ENCODE measurements at regions not wholly inside any gene's neighbourhood (a gene's known extent, or its start where the extent isn't known, plus 50 kb on each side); places are given as distances from the start of the nearest gene placed in this dataset.

DNA sequence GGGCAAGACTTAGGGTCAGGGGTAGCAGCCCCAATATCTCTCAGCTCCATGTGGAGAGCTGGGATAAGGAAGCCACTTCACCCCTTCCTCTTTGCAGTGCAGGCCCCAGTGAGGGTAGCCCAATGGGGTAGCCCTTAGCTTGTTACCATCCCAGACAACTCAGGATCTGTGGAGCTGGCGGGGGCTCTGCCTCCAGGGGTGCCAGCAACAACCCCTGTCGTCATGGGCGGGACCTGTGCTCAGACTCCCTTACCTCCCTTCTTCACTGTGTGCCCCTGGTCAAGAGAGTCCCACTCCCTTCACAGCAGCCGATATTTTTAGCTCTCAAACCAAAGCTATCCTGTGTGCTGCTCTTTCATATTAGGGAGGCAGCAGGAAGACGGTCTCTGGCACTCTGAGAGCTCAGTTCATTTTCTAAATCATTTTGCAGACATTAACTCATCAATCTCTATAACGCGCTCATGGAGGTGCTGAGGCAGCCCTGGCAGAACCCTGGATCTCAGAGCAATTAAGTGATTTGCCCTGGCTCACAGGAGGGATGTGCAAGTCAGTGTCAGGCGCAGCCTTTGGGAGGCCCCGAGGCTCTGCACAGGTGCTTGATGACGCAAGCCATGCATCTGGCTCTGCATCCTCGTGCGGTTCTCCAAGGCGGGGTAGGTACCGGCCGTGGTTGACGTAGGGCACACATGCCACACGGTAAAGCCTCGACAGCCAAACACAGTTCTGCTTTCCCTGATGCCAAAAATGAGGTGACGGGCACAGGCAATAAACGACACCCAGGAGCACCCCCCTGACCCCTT lies 357.6 kb downstream of the SHANK2 start:
- no peak overlapping the region for H3K27ac ChIP-seq
- ATAC-seq = no peak
- intact Hi-C loops (cut with DNase I) = no loop called here
- no peak overlapping the region for H3K4me3 ChIP-seq
- no peaks in the 10 kb centered on the region for H3K4me1 ChIP-seq
- H3K9me3 ChIP-seq = peaks cover 4% of the 10 kb centered on the region
- TF ChIP-seq, protein P1, sequence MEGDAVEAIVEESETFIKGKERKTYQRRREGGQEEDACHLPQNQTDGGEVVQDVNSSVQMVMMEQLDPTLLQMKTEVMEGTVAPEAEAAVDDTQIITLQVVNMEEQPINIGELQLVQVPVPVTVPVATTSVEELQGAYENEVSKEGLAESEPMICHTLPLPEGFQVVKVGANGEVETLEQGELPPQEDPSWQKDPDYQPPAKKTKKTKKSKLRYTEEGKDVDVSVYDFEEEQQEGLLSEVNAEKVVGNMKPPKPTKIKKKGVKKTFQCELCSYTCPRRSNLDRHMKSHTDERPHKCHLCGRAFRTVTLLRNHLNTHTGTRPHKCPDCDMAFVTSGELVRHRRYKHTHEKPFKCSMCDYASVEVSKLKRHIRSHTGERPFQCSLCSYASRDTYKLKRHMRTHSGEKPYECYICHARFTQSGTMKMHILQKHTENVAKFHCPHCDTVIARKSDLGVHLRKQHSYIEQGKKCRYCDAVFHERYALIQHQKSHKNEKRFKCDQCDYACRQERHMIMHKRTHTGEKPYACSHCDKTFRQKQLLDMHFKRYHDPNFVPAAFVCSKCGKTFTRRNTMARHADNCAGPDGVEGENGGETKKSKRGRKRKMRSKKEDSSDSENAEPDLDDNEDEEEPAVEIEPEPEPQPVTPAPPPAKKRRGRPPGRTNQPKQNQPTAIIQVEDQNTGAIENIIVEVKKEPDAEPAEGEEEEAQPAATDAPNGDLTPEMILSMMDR (IDR thresholded peaks at IDR 0.05) = no peak
- WGBS, 3 donors = 79 to 88% (median 80%) methylated on average over 20 of the region's 20 CpGs
- no peaks in the 10 kb centered on the region for H3K36me3 ChIP-seq (ENCODE audit: insufficient read depth in 1 of 2, low read depth in 1 of 2)
- no peak for DNase-seq
- peaks cover 0 to 8% (median 0%) of the 10 kb centered on the region in 3 donors for H3K27me3 ChIP-seq (ENCODE audit: insufficient read depth in 3 of 3, low read length in 2 of 3)

DNA sequence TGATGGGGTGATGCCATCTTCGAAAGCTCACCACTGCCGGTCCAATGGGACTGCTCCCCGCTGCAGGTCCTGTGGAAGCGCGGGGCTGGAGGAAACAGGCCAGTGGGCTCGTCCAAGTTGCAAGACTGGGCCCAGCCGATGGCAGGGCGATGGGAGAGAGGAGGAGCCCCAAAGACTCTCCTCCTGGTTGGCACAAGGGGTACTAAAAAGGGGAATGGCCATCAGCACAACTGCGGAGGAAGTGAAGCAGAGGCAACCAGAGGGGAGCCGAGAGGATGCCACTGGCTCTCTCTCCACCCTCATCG lies 357.1 kb downstream of the SHANK2 start:
- no peak for DNase-seq
- intact Hi-C loops (cut with DNase I) = no loop called here
- Histone ChIP-seq H3K9me3 (peaks cover 4% of the 10 kb centered on the region), H3K27ac (no peak overlapping the region), H3K27me3 (ENCODE audit: insufficient read depth in 3 of 3, low read length in 2 of 3) (peaks cover 0 to 8% (median under 1%) of the 10 kb centered on the region in 3 donors), H3K4me3 (no peak overlapping the region), H3K36me3 (ENCODE audit: insufficient read depth in 1 of 2, low read depth in 1 of 2) (no peaks in the 10 kb centered on the region), H3K4me1 (no peaks in the 10 kb centered on the region)
- 83 to 90% (median 87%) methylated on average over 11 of the region's 11 CpGs for WGBS, 3 donors
- ATAC-seq = no peak
- TF ChIP-seq, protein P1 (IDR thresholded peaks at IDR 0.05) = no peak

DNA sequence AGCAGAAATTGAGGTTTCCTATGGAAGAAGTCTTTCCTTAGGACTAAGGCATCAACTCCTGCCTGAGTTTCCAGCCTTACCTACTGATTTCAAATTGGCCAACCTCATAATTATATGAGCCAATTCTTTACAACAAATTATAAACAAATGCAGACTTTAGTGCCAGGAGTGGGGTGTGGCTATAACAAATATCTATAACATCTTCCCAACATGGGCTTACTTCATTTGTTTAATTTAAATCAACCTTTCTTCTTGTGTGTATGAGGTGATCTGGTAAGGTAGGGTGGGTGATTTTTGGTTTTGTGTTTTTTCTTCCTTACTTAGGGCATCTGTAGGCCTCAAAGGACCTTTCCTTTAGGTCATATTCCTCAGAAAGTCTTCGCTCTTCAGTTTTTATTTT lies 354.9 kb downstream of the SHANK2 start:
- TF ChIP-seq, protein P1 (IDR thresholded peaks at IDR 0.05) = no peak
- Histone ChIP-seq H3K27ac (no peak overlapping the region), H3K9me3 (peaks cover 4% of the 10 kb centered on the region), H3K27me3 (ENCODE audit: insufficient read depth in 3 of 3, low read length in 2 of 3) (peaks cover 0 to 8% (median 5%) of the 10 kb centered on the region in 3 donors), H3K36me3 (ENCODE audit: insufficient read depth in 1 of 2, low read depth in 1 of 2) (no peaks in the 10 kb centered on the region), H3K4me1 (no peaks in the 10 kb centered on the region), H3K4me3 (no peak overlapping the region)
- ATAC-seq (no peak), DNase-seq (no peak)
- intact Hi-C loops (cut with DNase I) = no loop called here
- WGBS, 3 donors = 93 to 97% (median 96%) methylated on average over 1 of the region's 1 CpG

DNA sequence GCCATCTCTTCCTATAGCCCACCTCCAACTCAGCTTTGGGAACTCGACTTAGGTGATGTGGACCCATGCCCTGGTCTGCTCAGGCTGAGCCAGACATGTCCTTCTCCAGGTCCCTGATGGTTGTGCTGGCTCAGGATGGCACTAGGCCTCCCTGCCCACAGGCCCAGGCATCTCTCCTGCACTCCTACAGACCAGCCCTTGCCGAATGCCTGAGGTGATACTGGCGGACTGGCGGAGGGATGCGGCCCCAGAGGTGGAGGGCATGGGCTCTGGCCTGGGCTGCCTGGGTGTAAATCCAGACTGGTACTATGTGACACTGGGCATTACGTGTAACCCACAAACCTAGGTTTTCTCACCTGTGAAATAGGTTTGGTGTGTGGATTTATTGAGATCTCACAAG lies 352.8 kb downstream of the SHANK2 start:
- Histone ChIP-seq H3K36me3 (ENCODE audit: insufficient read depth in 1 of 2, low read depth in 1 of 2) (no peaks in the 10 kb centered on the region), H3K27ac (no peak overlapping the region), H3K27me3 (ENCODE audit: insufficient read depth in 3 of 3, low read length in 2 of 3) (peaks cover 0 to 5% (median 4%) of the 10 kb centered on the region in 3 donors), H3K4me1 (no peaks in the 10 kb centered on the region), H3K4me3 (no peak overlapping the region), H3K9me3 (peaks cover 4% of the 10 kb centered on the region)
- ATAC-seq (no peak), DNase-seq (no peak)
- TF ChIP-seq, protein P1 (IDR thresholded peaks at IDR 0.05) = no peak
- intact Hi-C loops (cut with DNase I) = no loop called here
- 92 to 96% (median 93%) methylated on average over 6 of the region's 6 CpGs for WGBS, 3 donors

DNA sequence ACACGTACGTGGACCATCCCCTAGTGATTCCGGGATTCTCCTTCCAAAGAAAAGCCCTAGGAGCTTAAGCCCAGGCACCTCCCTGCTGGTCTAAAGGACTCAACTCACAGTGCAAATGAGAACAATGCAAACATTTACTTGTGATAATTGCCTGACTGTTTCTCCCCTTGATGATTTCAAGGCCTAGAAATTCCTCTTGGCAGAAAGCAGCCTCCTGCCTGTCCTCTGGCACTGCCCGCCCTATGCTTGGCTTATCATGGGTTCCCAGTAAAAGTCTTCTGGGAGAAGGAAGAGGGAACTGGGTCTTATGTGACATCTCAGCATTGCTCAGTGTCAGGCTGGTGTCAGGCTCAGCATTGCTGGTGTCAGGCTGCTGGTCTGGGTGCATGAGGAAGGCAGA lies 351.8 kb downstream of the SHANK2 start:
- peaks cover 0 to 8% (median 4%) of the 10 kb centered on the region in 3 donors for H3K27me3 ChIP-seq (ENCODE audit: insufficient read depth in 3 of 3, low read length in 2 of 3)
- ATAC-seq (no peak), DNase-seq (no peak)
- H3K9me3 ChIP-seq = peaks cover 4% of the 10 kb centered on the region
- H3K4me1 ChIP-seq = no peaks in the 10 kb centered on the region
- WGBS, 3 donors = 69 to 74% (median 73%) methylated on average over 4 of the region's 4 CpGs
- no peak overlapping the region for H3K27ac ChIP-seq
- no peaks in the 10 kb centered on the region for H3K36me3 ChIP-seq (ENCODE audit: insufficient read depth in 1 of 2, low read depth in 1 of 2)
- H3K4me3 ChIP-seq = no peak overlapping the region
- intact Hi-C loops (cut with DNase I) = no loop called here
- TF ChIP-seq, protein P1 (IDR thresholded peaks at IDR 0.05) = no peak
